ENCODE measurements at regions not wholly inside any gene's neighbourhood (a gene's known extent, or its start where the extent isn't known, plus 50 kb on each side); places are given as distances from the start of the nearest gene placed in this dataset.

DNA sequence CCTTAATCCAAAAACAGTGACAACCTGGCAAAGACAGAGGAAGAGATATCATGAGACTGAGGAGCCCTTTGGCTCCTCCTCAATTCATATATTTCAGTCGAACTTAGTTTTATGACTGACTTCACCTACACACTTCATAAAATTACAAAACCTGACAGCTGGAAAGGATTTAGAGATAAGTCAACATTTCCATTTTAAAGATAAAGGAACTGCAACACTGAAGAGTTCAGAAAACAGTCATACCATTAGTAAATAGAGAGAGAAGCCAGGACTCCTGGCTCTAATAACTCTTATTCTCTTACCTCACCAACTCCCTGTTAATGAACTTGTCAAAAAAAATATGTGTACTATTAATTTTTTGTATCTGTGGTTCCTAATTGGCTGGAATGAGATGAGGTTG lies 141.0 kb upstream of the COL1A2 start:
- no peaks in the 10 kb centered on the region for H3K4me1 ChIP-seq
- H3K9me3 ChIP-seq: no peaks in the 10 kb centered on the region
- no peak for DNase-seq
- H3K27ac ChIP-seq: no peak overlapping the region
- H3K4me3 ChIP-seq: no peak overlapping the region
- TF ChIP-seq POLR2A (IDR thresholded peaks at IDR 0.05): no peak
- TF ChIP-seq, protein P1, sequence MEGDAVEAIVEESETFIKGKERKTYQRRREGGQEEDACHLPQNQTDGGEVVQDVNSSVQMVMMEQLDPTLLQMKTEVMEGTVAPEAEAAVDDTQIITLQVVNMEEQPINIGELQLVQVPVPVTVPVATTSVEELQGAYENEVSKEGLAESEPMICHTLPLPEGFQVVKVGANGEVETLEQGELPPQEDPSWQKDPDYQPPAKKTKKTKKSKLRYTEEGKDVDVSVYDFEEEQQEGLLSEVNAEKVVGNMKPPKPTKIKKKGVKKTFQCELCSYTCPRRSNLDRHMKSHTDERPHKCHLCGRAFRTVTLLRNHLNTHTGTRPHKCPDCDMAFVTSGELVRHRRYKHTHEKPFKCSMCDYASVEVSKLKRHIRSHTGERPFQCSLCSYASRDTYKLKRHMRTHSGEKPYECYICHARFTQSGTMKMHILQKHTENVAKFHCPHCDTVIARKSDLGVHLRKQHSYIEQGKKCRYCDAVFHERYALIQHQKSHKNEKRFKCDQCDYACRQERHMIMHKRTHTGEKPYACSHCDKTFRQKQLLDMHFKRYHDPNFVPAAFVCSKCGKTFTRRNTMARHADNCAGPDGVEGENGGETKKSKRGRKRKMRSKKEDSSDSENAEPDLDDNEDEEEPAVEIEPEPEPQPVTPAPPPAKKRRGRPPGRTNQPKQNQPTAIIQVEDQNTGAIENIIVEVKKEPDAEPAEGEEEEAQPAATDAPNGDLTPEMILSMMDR (IDR thresholded peaks at IDR 0.05): no peak
- no peaks in the 10 kb centered on the region for H3K27me3 ChIP-seq
- 48 to 50% methylated on average over 1 of the region's 1 CpG for WGBS, 2 donors
- intact Hi-C loops (cut with DNase I; ENCODE audit: low total_unique reads): no loop called here
- no peaks in the 10 kb centered on the region for H3K36me3 ChIP-seq (ENCODE audit: low read depth, missing control alignments)

DNA sequence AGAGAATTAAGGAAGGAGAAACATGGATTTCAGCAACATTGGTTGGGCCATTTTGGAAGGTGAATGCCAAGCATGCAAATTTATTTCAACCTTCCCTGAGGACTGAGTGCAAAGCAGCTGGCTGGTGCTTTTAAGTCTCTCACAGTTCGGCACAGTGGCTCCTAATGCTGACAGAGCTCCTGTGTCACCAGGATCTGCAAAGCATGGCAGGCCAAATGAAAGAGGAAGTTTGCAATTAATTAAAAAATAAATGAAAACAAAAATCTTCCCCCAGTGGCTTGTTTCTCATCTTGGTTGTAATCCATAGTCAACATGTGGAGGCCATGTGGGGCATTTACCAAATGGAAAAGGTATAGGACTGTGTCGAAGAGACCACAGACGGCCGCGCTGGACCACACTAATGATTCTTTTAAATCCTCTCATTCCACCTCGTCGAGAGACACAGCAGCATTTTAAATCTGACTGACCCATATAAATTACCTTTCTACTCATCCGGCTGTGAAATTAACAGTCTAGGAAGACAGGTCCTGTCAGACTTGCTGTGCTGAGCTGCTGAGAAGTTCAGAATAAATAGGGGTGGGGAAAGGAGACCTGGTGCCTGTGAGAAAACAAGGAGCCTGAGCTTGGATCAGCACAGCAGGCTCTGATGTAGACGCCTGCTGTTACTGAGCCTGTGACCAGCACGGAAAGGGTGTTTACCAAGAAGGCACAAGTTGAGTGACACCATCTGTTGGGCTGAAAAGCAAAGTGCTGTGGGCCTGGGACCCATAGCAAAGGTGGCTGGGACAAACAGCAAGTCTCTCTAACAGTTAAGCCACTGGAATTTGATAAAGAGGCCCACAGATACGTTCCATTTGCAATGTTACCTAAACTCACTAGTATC lies 136.0 kb upstream of the COL1A2 start:
- Histone ChIP-seq H3K9me3 (no peaks in the 10 kb centered on the region), H3K4me3 (no peak overlapping the region), H3K4me1 (no peaks in the 10 kb centered on the region), H3K36me3 (ENCODE audit: low read depth, missing control alignments) (no peaks in the 10 kb centered on the region), H3K27ac (no peak overlapping the region), H3K27me3 (no peaks in the 10 kb centered on the region)
- 69 to 74% methylated on average over 11 of the region's 11 CpGs for WGBS, 2 donors
- TF ChIP-seq, protein P1 (IDR thresholded peaks at IDR 0.05): no peak
- TF ChIP-seq POLR2A (IDR thresholded peaks at IDR 0.05): no peak
- DNase-seq: no peak
- intact Hi-C loops (cut with DNase I; ENCODE audit: low total_unique reads): no loop called here

DNA sequence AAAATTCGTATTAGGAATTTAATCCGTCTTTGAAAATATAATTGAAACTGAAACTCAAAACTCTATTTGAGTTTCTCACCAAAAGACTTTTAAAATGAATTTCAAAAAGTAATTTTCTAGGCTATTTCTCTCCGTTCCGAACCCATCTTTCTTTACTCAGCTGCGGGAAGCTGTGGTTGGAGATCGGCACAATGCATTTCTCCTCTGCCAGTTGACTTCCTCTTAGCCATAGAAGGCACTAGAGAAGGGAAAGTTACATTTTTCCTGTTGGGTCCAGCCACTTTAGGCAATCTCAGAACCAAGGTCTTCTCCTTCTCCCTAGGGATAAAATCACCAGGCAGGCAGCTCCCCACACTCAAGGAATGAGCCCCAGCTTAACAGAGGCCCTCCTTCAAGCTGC lies 133.6 kb upstream of the COL1A2 start:
- intact Hi-C loops (cut with DNase I; ENCODE audit: low total_unique reads): no loop called here
- no peak for DNase-seq
- Histone ChIP-seq H3K27ac (no peak overlapping the region), H3K36me3 (ENCODE audit: low read depth, missing control alignments) (no peaks in the 10 kb centered on the region), H3K27me3 (no peaks in the 10 kb centered on the region), H3K9me3 (no peaks in the 10 kb centered on the region), H3K4me1 (no peaks in the 10 kb centered on the region), H3K4me3 (no peak overlapping the region)
- TF ChIP-seq POLR2A (IDR thresholded peaks at IDR 0.05): no peak
- TF ChIP-seq, protein P1 (IDR thresholded peaks at IDR 0.05): no peak
- WGBS, 2 donors: 85 to 92% methylated on average over 6 of the region's 6 CpGs

DNA sequence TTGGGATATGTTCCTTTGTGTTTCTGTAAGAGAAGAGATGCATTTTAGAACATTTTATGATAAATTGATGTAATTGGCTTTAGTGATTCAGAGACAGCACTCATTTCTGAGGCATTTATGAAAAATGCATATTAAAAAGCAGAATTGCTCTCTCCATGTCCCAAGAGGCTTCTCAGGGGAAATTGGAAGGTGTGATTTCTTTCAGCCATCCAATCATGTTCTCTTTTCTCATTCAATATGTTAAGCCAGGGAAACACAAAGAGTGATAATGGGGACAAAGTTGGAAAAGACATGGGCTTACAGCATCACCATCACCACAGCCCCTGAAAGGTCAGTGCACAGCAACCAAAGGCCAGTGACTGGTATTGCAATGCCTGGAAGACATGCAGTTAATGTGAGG lies 129.9 kb upstream of the COL1A2 start:
- Histone ChIP-seq H3K36me3 (ENCODE audit: low read depth, missing control alignments) (no peaks in the 10 kb centered on the region), H3K27ac (no peak overlapping the region), H3K4me1 (no peaks in the 10 kb centered on the region), H3K9me3 (no peaks in the 10 kb centered on the region), H3K27me3 (no peaks in the 10 kb centered on the region), H3K4me3 (no peak overlapping the region)
- intact Hi-C loops (cut with DNase I; ENCODE audit: low total_unique reads): no loop called here
- DNase-seq: no peak
- TF ChIP-seq, protein P1 (IDR thresholded peaks at IDR 0.05): no peak

DNA sequence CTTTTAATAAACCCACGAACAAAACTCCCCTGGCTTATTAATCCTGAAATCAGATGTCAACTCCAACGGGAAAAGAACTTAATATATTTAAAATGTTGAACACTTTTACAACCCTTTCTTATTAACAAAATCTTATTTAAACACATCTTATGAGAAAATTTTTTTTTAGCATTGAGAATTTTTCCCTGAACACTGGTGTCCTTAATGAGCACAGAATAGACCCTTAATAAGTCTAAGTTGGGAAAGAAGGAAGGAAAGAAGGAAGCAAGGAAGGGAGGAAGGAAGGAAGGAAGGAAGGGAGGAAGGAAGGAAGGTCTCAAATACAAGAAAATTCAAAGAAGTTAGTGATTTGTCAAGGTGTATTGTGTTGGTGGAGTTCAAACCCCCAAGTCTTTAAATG lies 129.2 kb upstream of the COL1A2 start:
- H3K4me3 ChIP-seq: no peak overlapping the region
- no peak for TF ChIP-seq POLR2A (IDR thresholded peaks at IDR 0.05)
- TF ChIP-seq, protein P1 (IDR thresholded peaks at IDR 0.05): no peak
- intact Hi-C loops (cut with DNase I; ENCODE audit: low total_unique reads): no loop called here
- H3K27me3 ChIP-seq: no peaks in the 10 kb centered on the region
- no peaks in the 10 kb centered on the region for H3K4me1 ChIP-seq
- no peaks in the 10 kb centered on the region for H3K36me3 ChIP-seq (ENCODE audit: low read depth, missing control alignments)
- 80 to 84% methylated on average over 2 of the region's 2 CpGs for WGBS, 2 donors
- no peak for DNase-seq
- H3K27ac ChIP-seq: no peak overlapping the region
- H3K9me3 ChIP-seq: no peaks in the 10 kb centered on the region

Data from testis (tissue), 2 donors.